ENCODE measurements at regions not wholly inside any gene's neighbourhood (a gene's known extent, or its start where the extent isn't known, plus 50 kb on each side); places are given as distances from the start of the nearest gene placed in this dataset.

DNA sequence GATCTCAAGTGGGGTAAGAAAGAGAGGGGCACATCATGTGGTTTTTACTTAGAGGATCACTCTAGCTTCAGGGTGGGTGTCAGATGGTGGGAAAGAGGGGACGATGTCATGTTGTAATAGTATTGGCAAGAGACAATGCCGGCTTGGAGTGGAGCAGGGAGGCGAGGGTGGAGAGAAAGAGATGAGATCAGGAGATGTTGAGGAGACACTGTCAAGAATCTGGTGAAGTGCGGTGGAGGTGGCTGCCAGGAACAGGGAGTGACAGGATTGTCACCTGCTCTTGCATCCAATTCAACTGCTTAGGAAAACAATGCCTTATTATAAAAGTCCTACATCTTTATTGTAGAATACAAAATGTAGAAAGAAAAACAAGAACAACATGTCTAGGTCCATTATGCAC is 63.0 kb upstream of the MKI67 start:
- TF ChIP-seq POLR2A (IDR thresholded peaks at IDR 0.05; ENCODE audit: low read length), result no peak
- no peak for TF ChIP-seq GATA1 (IDR thresholded peaks at IDR 0.05; ENCODE audit: low read depth, low read length)

Data from erythroblast (primary cell).